Panc1 (cell line): ENCODE measurements at regions not wholly inside any gene's neighbourhood (a gene's known extent, or its start where the extent isn't known, plus 50 kb on each side); places are given as distances from the start of the nearest gene placed in this dataset.

ENCODE experiments used
- ATAC-seq: fragments of 200-7000 bp; cut with Tn5 transposase; 2 replicates; pipeline ENCODE4 v1.9.1; 2020; ENCODE audit warnings: mild to moderate bottlenecking, moderate library complexity
- BruUV-seq: library from RNA; stranded (reverse); fragments of 400-500 nt; replicated peaks from 2 replicates; lab custom pipeline; 2021; lab: Mats Ljungman, UMichigan
- CTCF ChIA-PET: fragments of 300-600 bp; sonication (Branson Sonifier 250); formaldehyde crosslinking; loops from one replicate; lab custom pipeline; 2022; ENCODE audit warnings: antibody characterized with exemption; lab: Charles Lee
- POLR2A ChIA-PET: fragments of 300-600 bp; sonication (Branson Sonifier 250); formaldehyde crosslinking; loops from one replicate; lab custom pipeline; 2022; ENCODE audit warnings: antibody characterized with exemption; lab: Charles Lee
- DNase-seq: peaks from one replicate; pipeline ENCODE4 v3.0.0-alpha.2; 2010; ENCODE audit warnings: low read depth, low spot score
- H3K27ac ChIP-seq: 2 replicates; pipeline ENCODE4 v1.5.1; 2011; ENCODE audit warnings: mild to moderate bottlenecking, low read length, inconsistent platforms
- H3K27me3 ChIP-seq: fragments of 200-500 bp; sonication (Bioruptor generic); 2 replicates; pipeline ENCODE4 v1.6.0; 2014; ENCODE audit warnings: low read length, inconsistent platforms; ENCODE audit not compliant: control insufficient read depth, insufficient read depth
- H3K36me3 ChIP-seq: fragments of 200-500 bp; sonication (Bioruptor generic); 2 replicates; pipeline ENCODE4 v1.5.1; 2014; ENCODE audit warnings: inconsistent platforms, mild to moderate bottlenecking, low read length, moderate library complexity; ENCODE audit not compliant: control insufficient read depth, insufficient read depth
- H3K4me1 ChIP-seq: 2 replicates; pipeline ENCODE4 v1.5.1; 2011; ENCODE audit warnings: inconsistent platforms, mild to moderate bottlenecking, low read length, moderate library complexity; ENCODE audit not compliant: control insufficient read depth, insufficient read depth
- H3K4me3 ChIP-seq, 2 experiments: 2 replicates each; pipeline ENCODE4 v1.5.1; 2011 to 2012; ENCODE audit warnings: low read depth in 2 of 2, low read length in 2 of 2, mild to moderate bottlenecking in 2 of 2, inconsistent platforms in 1 of 2, moderate library complexity in 1 of 2
- H3K9me3 ChIP-seq: fragments of 200-500 bp; sonication (Bioruptor generic); 2 replicates; pipeline ENCODE4 v1.5.1; 2014; ENCODE audit warnings: low read depth, mild to moderate bottlenecking, inconsistent platforms, low read length, moderate library complexity; ENCODE audit not compliant: control insufficient read depth, insufficient read depth
- CTCF ChIP-seq: fragments of 450-650 bp; IDR thresholded peaks from 2 replicates; pipeline ENCODE4 v1.5.1; 2017; ENCODE audit warnings: mild to moderate bottlenecking
- POLR2AphosphoS5 ChIP-seq: IDR thresholded peaks from 2 replicates; pipeline ENCODE4 v1.6.1; 2012; ENCODE audit warnings: mild to moderate bottlenecking, low read depth, low read length, moderate library complexity
- REST ChIP-seq, 2 experiments: IDR thresholded peaks; 2 replicates each; pipeline ENCODE4 v1.6.1; 2011 to 2012; ENCODE audit warnings: low read depth in 2 of 2, control low read depth in 1 of 2, low read length in 1 of 2, mild to moderate bottlenecking in 1 of 2, moderate library complexity in 1 of 2; ENCODE audit not compliant: insufficient read depth in 1 of 2
- SIN3A ChIP-seq: IDR thresholded peaks from 2 replicates; pipeline ENCODE4 v1.6.1; 2012; ENCODE audit warnings: low read depth, mild to moderate bottlenecking, low read length, moderate library complexity, borderline replicate concordance; ENCODE audit not compliant: insufficient read depth
- TCF7L2 ChIP-seq: IDR thresholded peaks from 2 replicates; pipeline ENCODE4 v1.6.1; 2011; ENCODE audit warnings: mild to moderate bottlenecking, low read depth, low read length, inconsistent platforms
- in situ Hi-C: cut with HindIII; loops from 2 replicates; pipeline ENCODE4 v1.10.0; 2016; ENCODE audit warnings: low sequenced_read_pairs, low pct_unique_long_range_greater_than_20kb
- intact Hi-C: fragments of 100-400 bp; cut with micrococcal nuclease; formaldehyde crosslinking; loops from one replicate; pipeline ENCODE4 v1.10.0; 2022; ENCODE audit not compliant: unreplicated experiment

- intact Hi-C loops (no loop called here), in situ Hi-C loops (no loop called here)
- Histone ChIP-seq H3K27me3 (no peaks in the 10 kb centered on the region), H3K36me3 (no peaks in the 10 kb centered on the region), H3K4me1 (no peaks in the 10 kb centered on the region), H3K9me3 (no peaks in the 10 kb centered on the region), H3K4me3 (no peak overlapping the region), H3K27ac (no peak overlapping the region)
- no peak for TF ChIP-seq CTCF
- TF ChIP-seq SIN3A = no peak
- no peak for TF ChIP-seq POLR2AphosphoS5
- TF ChIP-seq REST (IDR thresholded peaks at IDR 0.05; ENCODE audit: insufficient read depth in 1 of 2, low read depth in 2 of 2, low read length in 1 of 2) = no peak
- no peak for TF ChIP-seq TCF7L2
- DNase-seq (no peak), ATAC-seq (no peak)
- ChIA-PET CTCF (no interaction called here), POLR2A (no interaction called here)
- no TSS peak for BruUV-seq
These were observed 71.6 kb downstream of the BOLA3 start for GRCh38 chr2:74076074-74076470.

GRCh38 chr2:74077636-74078035, 70.1 kb downstream of the BOLA3 start:
- ChIA-PET CTCF (no interaction called here), POLR2A (no interaction called here)
- no peaks in the 10 kb centered on the region for H3K4me1 ChIP-seq
- no peaks in the 10 kb centered on the region for H3K9me3 ChIP-seq
- no peak overlapping the region for H3K27ac ChIP-seq
- no peaks in the 10 kb centered on the region for H3K36me3 ChIP-seq
- ATAC-seq (no peak), DNase-seq (no peak)
- BruUV-seq = no TSS peak
- no peak overlapping the region for H3K4me3 ChIP-seq
- intact Hi-C loops (no loop called here), in situ Hi-C loops (no loop called here)
- no peaks in the 10 kb centered on the region for H3K27me3 ChIP-seq
- TF ChIP-seq POLR2AphosphoS5 (no peak), REST (IDR thresholded peaks at IDR 0.05; ENCODE audit: insufficient read depth in 1 of 2, low read depth in 2 of 2, low read length in 1 of 2) (no peak), SIN3A (no peak), CTCF (no peak), TCF7L2 (no peak)
